Stimulated activated CD8-positive, alpha-beta memory T cell treated with anti-CD3 and anti-CD28 coated beads, Interleukin-7, amount 100 ng/mL, for 4 hours (primary cell): ENCODE measurements at regions not wholly inside any gene's neighbourhood (a gene's known extent, or its start where the extent isn't known, plus 50 kb on each side); places are given as distances from the start of the nearest gene placed in this dataset.

Experiments used
- DNase-seq, 2 donors: peaks; one replicate each; pipeline ENCODE4 v3.0.0-alpha.2; 2020; ENCODE audit warnings: low read depth in 2 of 2

- DNase-seq = no peak
Observed at GRCh38 chr4:67234296-67234695, 311.0 kb downstream of the CENPC start.

- no peak for DNase-seq
Observed at GRCh38 chr4:67229148-67229547, 316.2 kb downstream of the CENPC start.

GRCh38 chr4:67220861-67221260 is 324.4 kb downstream of the CENPC start:
- DNase-seq = no peak

GRCh38 chr4:67218883-67219282 is 326.4 kb downstream of the CENPC start:
- DNase-seq = no peak

GRCh38 chr4:67207941-67208441 is 337.3 kb downstream of the CENPC start:
- DNase-seq = no peak

GRCh38 chr4:67204441-67204840 is 340.9 kb downstream of the CENPC start:
- DNase-seq = no peak

GRCh38 chr4:67201334-67201733 is 344.0 kb downstream of the CENPC start:
- DNase-seq = no peak

GRCh38 chr4:67198727-67199126 is 346.6 kb downstream of the CENPC start:
- DNase-seq = no peak

- no peak for DNase-seq
Observed at GRCh38 chr4:67167849-67168248, 377.5 kb downstream of the CENPC start.

- DNase-seq = no peak
Observed at GRCh38 chr4:67162690-67163089, 382.6 kb downstream of the CENPC start.

- DNase-seq = no peak
Observed at GRCh38 chr4:67161311-67161710, 384.0 kb downstream of the CENPC start.

GRCh38 chr4:67160394-67160793 is 384.9 kb downstream of the CENPC start:
- no peak for DNase-seq

GRCh38 chr4:67158666-67159065 is 386.6 kb downstream of the CENPC start:
- no peak for DNase-seq

- DNase-seq = no peak
Observed at GRCh38 chr4:67152976-67153375, 392.3 kb downstream of the CENPC start.

- DNase-seq = no peak
Observed at GRCh38 chr4:67151376-67152343, 393.6 kb downstream of the CENPC start.

GRCh38 chr4:67141586-67141985 is 403.7 kb downstream of the CENPC start:
- no peak for DNase-seq

GRCh38 chr4:67134616-67135015 is 410.7 kb downstream of the CENPC start:
- DNase-seq = no peak

- DNase-seq = no peak
Observed at GRCh38 chr4:67133162-67133561, 412.1 kb downstream of the CENPC start.

GRCh38 chr4:67131224-67131623 is 414.1 kb downstream of the CENPC start:
- DNase-seq = no peak

GRCh38 chr4:67130411-67130810 is 414.9 kb downstream of the CENPC start:
- no peak for DNase-seq

- no peak for DNase-seq
Observed at GRCh38 chr4:67126570-67126969, 418.7 kb downstream of the CENPC start.

- no peak for DNase-seq
Observed at GRCh38 chr4:67125636-67126514, 419.4 kb downstream of the CENPC start.
